ENCODE measurements at regions not wholly inside any gene's neighbourhood (a gene's known extent, or its start where the extent isn't known, plus 50 kb on each side); places are given as distances from the start of the nearest gene placed in this dataset.
"Not testable (repeated sequence)": the region's sequence is repeated elsewhere in the genome, so short reads cannot be mapped to it uniquely, and the experiment has no call there.

DNA sequence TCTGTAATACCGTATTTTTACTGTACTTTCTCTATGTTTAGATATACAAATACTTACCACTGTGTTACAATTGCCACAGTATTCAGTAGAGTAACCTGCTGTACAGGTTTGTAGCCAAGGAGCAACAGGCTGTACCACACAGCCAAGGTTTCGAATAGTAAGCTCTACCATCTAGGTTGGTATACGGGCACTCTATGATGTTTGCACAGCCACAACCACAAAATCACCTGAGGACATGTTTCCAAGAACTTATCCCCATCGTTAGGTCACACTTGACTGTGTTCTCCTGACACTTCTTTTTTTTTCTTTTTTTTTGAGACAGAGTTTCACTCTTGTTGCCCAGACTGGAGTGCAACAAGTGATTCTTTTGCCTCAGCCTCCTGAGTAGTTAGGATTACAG, 134.6 kb upstream of the TRIM24 start:
- DNase-seq, result no peak

DNA sequence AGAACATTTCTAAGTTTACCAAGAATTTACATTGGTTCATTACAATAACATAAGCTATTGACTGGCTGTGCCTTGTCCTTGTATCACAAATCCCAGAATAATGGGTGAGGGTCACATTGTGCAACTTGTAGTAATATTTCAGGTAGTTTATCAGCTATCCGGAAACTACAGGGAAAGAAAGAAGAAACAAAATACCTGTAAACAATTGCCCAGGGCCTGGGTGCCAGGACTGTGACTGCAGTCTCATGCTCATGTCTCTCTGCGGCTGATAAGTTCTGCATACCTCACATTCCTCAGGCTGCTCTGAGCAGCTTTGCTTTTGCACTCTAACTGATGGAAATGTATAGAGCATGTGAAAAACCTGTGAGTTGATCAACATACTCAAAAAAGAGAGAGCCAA, 131.8 kb upstream of the TRIM24 start:
- no peak for DNase-seq

DNA sequence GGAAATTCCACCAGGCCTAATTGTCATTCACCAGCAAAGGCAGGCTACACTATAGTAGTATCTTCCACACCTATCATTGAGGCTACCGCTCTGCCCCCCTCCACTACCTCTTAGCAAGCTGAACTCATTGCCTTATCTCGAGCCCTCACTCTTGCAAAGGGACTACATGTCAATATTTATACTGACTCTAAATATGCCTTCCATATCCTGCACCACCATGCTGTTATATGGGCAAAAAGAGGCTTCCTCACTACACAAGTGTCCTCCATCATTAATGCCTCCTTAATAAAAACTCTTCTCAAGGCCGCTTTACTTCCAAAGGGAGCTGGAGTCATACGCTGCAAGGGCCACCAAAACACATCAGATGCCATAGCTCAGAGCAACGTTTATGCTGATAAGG, 127.2 kb upstream of the TRIM24 start:
- not testable (repeated sequence) for DNase-seq

DNA sequence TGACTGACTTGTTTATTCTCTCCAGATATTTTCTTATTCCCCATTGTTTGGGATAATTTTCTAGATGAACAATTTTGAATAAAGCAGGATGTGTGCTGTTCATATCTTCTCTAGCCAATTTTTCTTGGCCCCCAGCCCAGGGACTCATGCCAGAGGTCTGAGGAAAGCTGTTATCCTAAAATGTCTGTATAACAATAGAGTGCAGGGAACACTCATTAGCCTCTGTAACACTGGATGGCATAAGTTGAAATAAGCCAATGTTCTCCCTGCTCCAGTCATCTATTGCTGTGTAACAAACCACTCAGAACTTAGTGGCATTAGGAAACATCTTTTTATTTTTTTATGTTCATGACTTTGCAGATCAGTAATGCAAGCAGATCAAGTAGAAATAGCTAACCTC, 121.7 kb upstream of the TRIM24 start:
- DNase-seq, result no peak

DNA sequence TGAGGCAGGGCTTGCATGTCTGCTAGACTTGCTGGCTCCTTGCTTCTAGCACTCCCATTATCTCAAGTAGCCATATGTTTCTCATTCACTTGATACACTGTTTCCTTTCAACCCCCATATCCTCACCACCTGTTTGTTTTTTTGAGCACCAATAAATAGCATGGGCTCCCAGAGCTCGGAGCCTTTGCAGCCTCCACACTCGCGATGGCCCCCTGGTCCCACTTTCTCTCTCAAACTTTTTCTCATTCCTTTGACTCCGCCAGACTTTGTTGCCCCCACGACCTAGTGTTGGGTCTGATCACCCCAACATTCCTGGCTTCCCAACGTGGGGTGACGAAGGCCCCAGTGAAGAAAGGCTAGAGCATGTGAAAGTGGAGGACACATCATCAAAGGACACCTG, 120.8 kb upstream of the TRIM24 start:
- DNase-seq, result not testable (repeated sequence)

DNA sequence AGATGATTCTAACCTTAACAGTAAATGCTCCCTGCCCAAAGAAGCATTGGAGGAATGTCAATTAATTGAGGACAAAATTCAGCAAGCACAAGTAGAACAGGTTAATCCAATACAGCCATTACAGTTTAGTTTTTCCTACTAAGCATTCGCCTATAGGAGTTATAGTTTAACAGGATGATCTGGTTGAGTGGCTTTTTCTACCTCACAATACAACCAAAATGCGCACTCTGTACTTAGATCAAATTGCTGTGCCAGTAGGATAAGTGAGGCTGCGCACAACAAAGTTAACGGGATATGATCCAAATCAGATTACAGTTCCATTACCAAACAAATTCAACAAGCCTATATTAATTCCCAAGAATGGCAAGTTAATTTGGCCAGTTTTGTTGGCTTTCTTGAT, 117.1 kb upstream of the TRIM24 start:
- no peak for DNase-seq

DNA sequence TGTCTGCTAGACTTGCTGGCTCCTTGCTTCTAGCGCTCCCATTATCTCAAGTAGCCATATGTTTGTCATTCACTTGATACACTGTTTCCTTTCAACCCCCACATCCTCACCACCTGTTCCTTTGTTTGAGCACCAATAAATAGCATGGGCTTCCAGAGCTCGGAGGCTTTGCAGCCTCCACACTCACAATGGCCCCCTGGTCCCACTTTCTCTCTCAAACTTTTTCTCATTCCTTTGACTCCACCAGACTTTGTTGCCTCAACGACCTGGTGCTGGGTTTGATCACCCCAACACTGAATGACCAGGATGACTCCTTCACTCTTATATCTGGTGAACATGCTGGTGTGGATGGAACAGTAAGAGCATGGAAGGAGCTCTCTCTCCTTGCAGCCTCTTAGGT, 114.5 kb upstream of the TRIM24 start:
- no peak for DNase-seq

DNA sequence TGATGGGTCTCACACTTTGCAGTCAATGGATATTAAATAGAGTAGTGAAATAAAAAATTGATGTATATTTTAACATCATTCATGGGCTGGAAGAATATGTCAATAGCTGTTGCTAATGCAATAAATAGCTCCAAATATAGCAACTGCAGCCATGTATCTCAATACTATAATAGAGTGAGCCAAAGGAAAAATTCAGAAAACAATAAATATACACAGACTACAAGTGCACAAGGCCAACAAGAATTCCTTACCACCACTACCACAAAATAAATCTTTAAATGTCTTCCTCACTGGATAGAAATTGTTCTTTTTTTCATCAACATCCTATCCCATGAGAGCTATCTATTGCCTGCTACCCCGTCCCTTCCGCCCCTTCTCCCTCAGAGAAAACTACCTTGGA, 113.1 kb upstream of the TRIM24 start:
- no peak for DNase-seq

DNA sequence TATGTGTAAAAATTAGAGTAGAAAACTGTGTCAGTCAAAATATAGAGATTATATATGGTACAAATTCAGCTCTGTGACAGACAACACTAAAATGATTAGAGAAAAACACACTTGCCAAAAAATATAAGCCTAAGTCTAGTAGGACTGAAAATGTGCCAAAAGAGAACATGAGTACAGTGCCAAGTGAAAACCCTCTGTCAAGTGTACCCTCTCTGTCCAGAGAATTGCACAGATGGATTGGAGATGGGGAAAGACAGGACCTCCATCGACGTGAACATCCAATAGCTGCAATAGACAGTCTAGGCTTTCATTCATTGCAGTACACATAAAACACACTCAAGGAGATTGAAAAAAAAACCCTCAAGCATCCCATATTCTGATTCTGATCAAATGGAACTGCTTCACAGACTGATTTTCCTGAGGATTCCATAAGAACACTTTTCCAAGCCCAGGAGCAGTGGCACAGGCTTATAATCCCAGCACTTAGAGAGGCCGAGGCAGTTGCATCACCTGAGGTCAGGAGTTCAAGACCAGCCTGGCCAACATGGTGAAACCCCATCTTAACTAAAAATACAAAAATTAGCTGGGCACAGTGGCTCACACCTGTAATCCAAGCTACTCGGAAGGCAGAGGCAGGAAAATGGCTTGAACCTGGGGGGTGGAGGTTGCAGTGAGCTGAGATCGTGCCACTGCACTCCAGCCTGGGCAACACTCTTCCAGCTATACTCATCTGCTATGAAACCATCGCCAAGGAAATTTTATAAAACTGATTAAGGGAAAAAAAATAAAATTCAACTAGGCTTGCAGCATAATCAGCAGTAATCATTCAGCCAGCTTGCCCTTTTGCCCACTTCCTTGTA, 110.0 kb upstream of the TRIM24 start:
- no peak for DNase-seq

DNA sequence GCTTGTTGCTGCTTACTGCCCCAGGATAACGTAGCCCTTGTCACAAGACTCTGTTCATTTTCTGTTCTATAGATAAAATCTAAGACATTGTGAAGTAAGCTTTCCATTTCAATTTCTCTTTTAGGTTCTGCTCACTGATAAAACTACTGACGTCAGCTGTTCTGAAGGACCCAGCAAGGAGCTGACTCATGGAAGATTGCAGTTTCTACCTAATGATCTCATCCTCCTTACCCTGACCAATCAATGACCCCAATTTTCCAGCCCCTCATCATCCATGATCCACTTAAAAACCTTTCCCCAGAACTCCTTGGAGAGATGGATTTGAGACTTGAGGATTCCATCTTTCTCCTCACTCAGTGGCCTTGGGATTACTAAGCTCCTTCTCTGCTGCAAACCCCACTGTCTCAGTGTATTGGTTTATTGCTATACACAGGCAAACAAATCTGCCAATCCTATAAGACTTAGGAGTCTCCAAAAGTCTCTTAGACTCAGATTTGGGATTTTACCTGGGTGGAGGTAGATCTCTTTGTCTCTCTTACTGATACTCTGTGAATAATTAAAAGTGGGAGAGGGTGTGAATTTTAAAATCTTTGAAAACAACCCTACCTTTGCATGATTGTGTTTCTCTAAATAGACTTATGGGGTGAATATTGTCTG, 109.2 kb upstream of the TRIM24 start:
- DNase-seq, result no peak

DNA sequence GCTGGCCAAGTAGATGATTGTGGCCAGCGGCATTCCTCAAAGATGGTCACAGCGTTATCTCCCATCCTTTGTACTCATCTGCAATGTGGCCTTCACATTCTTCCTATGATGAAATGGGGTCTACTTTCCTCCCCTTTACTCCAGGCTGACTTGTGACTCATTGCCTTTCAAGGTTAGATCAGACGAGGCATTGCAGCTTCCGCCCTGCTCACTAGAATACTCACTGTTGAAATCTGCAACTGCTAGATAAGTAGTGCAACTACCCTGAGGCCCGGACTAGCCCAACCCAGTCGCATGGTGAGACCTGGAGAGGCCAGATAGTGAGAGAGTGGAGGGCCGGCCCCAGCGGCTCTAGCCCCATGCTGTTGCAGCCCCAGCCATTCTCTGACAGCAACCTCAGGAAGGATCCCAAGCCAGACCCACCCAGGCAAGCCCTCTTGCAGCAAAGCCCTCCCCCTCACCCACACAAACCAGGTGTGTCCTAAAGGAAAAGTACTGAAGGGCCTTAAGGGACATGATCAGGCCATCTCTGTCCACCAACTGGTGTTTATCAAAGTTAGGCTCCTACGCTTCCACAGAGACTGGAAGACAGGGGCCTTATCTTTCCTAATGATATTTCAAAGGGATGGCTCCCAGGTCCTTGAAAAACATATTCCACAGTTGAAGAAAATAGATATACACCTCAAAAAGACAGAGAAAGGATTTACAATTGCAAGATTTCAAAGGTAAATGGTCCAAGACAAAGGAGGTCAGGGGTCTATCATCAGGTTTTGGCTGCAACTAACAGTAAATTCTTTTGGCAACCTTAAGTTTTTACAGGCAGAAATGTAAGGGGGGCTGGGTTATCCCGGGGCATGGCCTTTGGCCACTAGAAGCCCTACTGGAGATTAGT, 107.2 kb upstream of the TRIM24 start:
- DNase-seq, result no peak

DNA sequence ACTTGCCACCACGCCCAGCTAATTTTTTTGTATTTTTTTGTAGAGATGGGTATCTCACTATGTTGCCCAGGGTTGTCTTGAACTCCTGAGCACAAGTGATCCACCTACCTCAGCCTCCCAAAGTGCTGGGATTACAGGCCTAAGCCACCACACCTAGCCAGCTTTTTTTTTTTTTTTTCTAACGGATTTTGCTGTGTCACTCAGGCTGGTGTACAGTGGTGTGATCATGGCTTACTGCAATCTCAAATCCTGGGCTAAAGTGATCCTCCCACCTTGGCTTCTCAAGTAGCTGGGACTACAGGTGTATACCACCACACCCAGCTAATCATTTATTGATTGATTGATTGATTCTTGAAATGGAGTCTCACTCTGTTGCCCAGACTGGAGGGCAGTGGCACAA, 106.0 kb upstream of the TRIM24 start:
- no peak for DNase-seq

DNA sequence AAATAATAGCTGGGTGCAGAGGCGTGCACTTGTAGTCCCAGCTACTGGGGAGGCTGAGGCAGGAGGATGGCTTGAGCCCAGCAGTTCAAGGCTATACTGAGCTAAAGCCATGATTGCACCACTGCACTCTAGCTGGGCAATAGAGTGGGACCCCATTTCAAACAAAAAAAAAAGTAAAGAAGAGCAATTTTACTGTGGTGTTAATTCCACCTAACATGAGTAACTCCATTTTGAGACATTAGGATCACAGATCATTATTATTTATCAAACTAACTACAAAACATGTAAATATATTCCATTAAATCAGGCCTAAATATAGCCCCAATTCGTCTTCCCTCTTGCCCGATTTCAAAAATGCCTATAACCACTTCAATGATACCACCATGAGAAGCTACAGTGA, 104.8 kb upstream of the TRIM24 start:
- no peak for DNase-seq

DNA sequence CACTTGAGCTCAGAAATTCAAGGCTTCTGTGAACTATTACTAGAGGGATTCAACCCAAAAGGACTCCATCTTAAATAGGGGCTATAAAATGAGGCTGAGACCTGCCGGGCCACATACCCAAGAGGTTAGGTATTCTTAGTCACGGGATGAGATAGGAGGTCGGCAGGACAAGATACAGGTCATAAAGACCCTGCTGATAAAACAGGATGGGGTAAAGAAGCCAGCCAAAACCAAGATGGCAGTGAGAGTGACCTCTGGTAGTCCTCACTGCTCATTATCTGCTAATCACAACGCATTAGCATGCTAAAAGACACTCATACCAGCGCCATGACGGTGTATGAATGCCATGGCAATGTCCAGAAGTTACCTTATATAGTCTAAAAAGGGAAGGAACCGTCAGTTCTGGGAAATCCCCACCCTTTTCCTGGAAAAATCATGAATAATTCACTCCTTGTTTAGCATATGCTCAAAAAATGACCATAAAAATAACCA, 101.2 kb upstream of the TRIM24 start:
- DNase-seq, result no peak

DNA sequence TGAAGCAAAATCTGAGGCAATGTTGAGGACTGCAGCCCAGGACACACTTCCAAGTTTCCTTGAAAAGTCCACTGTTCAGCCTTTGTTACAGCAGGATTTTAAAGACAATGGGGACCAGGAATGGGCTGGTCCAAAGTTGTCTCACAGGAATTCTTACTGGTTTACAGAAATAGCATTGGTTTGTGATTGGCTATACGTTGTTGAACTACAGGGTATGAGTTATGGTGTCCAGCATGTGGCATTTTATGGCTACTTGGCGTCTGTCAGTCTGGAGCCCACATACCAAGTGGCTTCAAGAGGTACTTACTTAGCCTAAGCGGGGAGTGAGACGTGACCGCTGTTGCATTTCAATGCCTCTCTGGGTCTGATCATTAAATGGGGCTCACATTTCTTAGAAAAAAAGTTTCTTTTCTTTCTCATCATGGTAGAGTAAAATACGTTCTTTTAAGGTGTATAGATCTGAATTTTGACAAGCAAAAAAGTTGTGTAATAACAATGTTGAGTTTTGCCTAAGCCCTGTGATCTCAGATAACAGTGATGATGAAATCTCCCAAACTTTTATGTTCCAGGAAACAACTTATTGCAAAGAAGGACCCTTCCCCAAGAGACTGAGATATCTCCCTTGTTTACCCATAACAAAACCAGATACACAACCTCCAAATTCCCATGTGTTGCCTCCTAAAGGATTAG, 100.0 kb upstream of the TRIM24 start:
- DNase-seq, result no peak

DNA sequence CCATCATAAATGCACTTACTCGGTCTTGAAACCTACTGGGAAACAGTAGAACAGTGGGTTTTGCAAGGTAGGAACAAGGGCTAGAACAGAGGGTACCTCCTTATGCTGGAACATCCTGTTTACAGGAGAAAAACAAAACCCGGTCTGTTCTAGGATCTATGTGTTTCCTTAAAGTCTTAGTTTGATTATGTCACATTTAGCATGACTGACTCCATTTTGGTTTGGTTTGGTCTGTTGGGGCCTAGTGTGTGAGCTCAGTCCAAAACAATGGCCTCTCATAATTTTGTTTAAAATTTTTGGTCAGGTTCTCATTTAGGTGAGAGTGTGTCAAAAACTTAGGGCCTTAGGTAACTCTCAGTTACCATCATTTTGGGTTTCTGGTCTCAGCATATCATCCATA, 96.3 kb upstream of the TRIM24 start:
- no peak for DNase-seq

DNA sequence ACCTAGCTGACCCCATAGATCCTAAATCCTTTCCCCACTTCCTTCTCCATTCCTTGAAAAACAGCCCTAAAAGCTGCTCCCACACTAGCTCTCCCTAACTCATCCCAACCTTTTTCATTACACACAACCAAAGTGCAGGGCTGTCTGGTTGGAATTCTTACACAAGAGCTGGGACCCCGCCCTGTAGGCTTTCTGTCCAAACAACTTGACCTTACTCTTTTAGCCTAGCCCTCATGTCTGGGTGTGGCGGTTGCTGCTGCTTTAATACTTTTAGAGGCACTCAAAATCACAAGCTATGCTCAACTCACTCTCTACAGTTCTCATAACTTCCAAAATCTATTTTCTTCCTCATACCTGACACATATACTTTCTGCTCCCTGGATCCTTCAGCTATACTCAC, 93.9 kb upstream of the TRIM24 start:
- not testable (repeated sequence) for DNase-seq

DNA sequence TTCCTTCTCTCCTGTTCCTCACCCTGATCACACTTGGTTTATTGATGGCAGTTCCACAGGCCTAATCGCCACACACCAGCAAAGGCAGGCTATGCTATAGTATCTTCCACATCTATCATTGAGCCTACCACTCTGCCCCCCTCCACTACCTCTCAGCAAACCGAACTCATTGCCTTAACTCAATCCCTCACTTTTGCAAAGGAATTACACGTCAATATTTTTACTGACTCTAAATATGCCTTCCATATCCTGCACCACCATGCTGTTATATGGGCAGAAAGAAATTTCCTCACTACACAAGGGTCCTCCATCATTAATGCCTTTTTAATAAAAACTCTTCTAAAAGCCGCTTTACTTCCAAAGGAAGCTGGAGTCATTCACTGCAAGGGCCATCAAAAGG, 93.4 kb upstream of the TRIM24 start:
- DNase-seq, result not testable (repeated sequence)

DNA sequence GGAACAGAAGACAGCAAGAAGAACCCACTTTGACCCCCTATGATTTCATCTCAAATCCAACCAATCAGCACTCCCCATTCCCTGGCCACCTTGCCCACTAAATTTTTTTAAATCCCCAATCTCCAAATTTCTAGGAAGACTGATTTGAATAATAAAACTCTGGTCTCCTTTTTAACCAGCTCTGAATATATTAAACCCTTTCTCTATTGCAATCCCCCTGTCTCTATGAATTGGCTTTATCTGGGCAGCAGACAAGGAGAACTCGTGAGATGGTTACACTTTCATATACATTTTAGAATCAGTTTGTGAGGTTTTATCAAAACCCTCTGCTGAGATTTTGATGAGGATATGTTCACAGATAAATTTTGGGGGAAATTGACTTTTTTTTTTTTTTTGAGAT, 90.3 kb upstream of the TRIM24 start:
- no peak for DNase-seq

DNA sequence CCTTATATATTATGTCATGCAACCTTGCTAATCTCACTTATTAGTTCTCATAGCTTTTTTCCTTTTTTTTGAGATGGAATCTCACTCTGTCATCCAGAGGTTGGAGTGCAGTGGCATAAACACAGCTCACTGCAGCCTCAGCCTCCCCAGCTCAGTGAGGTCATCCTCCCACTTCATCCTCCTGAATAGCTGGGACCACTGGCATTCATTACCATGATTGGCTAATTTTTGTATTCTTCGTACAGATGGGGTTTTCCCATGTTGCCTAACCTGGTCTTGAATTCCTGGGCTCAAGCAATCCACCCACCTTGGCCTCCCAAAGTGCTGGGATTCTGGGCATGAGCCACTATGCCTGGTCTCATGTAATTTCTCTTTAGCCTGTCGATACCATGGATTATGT, 89.1 kb upstream of the TRIM24 start:
- DNase-seq, result no peak

DNA sequence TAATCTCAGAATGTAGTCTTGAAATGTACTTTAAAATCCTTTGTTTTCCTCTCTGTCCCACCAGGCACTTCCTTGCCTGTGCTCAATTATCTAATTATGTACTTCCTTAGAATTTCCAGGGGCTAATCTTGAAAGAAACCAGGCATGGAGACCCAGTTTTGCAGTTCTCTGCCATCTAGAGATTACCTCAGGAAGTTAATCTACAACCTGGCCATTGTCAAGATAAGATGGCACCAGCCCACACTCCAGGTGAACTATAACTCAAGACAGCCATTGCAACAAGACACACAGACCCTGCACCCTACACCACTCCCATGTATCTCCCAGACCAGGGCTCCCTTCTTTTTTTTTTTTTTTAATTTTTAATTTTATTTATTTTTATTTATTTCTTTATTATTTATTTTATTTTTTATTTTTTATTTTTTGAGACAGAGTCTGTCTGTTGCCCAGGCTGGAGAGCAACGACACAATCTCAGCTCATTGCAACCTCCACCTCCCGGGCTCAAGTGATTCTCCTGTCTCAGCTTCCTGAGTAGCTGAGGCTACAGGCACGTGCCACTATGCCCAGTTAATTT, 85.9 kb upstream of the TRIM24 start:
- no peak for DNase-seq

DNA sequence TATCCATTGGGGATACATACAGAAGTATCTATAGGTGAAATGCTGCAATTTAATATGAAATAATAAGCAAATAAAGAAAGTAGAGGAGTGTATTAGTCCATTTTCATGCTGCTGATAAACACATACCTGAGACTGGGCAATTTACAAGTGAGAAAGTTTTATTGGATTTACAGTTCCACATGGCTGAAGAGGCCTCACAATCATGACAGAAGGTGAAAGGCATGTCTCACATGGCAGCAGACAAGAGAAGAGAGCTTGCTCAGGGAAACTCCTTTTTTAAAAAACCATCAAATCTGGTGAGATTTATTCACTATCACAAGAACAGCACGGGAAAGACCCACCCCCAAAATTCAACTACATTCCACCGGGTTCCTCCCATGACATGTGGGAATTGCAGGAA, 82.8 kb upstream of the TRIM24 start:
- DNase-seq, result no peak

Data from DMS153 (cell line).